PC-9 (cell line): ENCODE measurements at regions not wholly inside any gene's neighbourhood (a gene's known extent, or its start where the extent isn't known, plus 50 kb on each side); places are given as distances from the start of the nearest gene placed in this dataset.
"Not testable (repeated sequence)": the region's sequence is repeated elsewhere in the genome, so short reads cannot be mapped to it uniquely, and the experiment has no call there.

Source experiments
- BruUV-seq: library from RNA; stranded (reverse); fragments of 400-500 nt; replicated peaks from 2 replicates; lab custom pipeline; 2021; lab: Mats Ljungman, UMichigan
- CTCF ChIA-PET: fragments of 300-600 bp; sonication (Branson Sonifier 250); formaldehyde crosslinking; loops from one replicate; lab custom pipeline; 2022; ENCODE audit warnings: antibody characterized with exemption; lab: Charles Lee
- POLR2A ChIA-PET: fragments of 300-600 bp; sonication (Branson Sonifier 250); formaldehyde crosslinking; loops from one replicate; lab custom pipeline; 2022; ENCODE audit warnings: antibody characterized with exemption; ENCODE audit not compliant: unreplicated experiment; lab: Charles Lee
- DNase-seq, 2 experiments: peaks; one replicate each; pipeline versions ENCODE4 v3.0.0 to v3.0.0-alpha.2; 2015 to 2022; ENCODE audit warnings: mixed read lengths in 1 of 2
- H2AFZ ChIP-seq: fragments of 200-600 bp; sonication (generic); 2 replicates; pipeline ENCODE4 v1.8.1; 2017; ENCODE audit warnings: antibody characterized with exemption
- H3F3A ChIP-seq: fragments of 200-600 bp; sonication (generic); 2 replicates; pipeline ENCODE4 v1.8.1; 2017; ENCODE audit warnings: antibody characterized with exemption, mild to moderate bottlenecking, low read depth; ENCODE audit not compliant: insufficient read depth
- H3K27ac ChIP-seq: fragments of 200-600 bp; sonication (generic); 2 replicates; pipeline ENCODE4 v1.6.1; 2016; ENCODE audit warnings: mixed run types
- H3K27me3 ChIP-seq: fragments of 200-600 bp; sonication (generic); 2 replicates; pipeline ENCODE4 v1.6.1; 2016; ENCODE audit warnings: low read depth, mixed run types; ENCODE audit not compliant: insufficient read depth
- H3K36me3 ChIP-seq: fragments of 200-600 bp; sonication (generic); 2 replicates; pipeline ENCODE4 v1.6.1; 2016; ENCODE audit warnings: low read depth, mixed run types
- H3K4me1 ChIP-seq: fragments of 200-600 bp; sonication (generic); replicated peaks from 2 replicates; pipeline ENCODE4 v1.6.1; 2016; ENCODE audit warnings: mixed run types; ENCODE audit not compliant: insufficient read depth
- H3K4me2 ChIP-seq: fragments of 200-600 bp; sonication (generic); 2 replicates; pipeline ENCODE4 v1.6.1; 2017; ENCODE audit warnings: mixed run types
- H3K4me3 ChIP-seq: fragments of 200-600 bp; sonication (generic); 2 replicates; pipeline ENCODE4 v1.6.1; 2016; ENCODE audit warnings: mixed run types
- H3K79me2 ChIP-seq: fragments of 200-600 bp; sonication (generic); 2 replicates; pipeline ENCODE4 v1.6.1; 2017; ENCODE audit warnings: low read depth, mixed run types
- H3K9me2 ChIP-seq: fragments of 200-600 bp; sonication (generic); 2 replicates; pipeline ENCODE4 v1.8.1; 2017; ENCODE audit warnings: mild to moderate bottlenecking; ENCODE audit not compliant: insufficient read depth
- H3K9me3 ChIP-seq: fragments of 200-600 bp; sonication (generic); 2 replicates; pipeline ENCODE4 v1.8.1; 2016; ENCODE audit warnings: low read depth; ENCODE audit not compliant: insufficient read depth
- H4K20me1 ChIP-seq: fragments of 200-600 bp; sonication (generic); 2 replicates; pipeline ENCODE4 v1.8.1; 2017; ENCODE audit not compliant: insufficient read depth
- CTCF ChIP-seq: fragments of 200-600 bp; sonication (generic); conservative IDR thresholded peaks from 2 replicates; pipeline ENCODE4 v1.6.1; 2017; ENCODE audit warnings: mixed run types, antibody characterized with exemption, mild to moderate bottlenecking, moderate library complexity
- EZH2 ChIP-seq: fragments of 200-600 bp; sonication (generic); IDR thresholded peaks from 2 replicates; pipeline ENCODE4 v1.8.0; 2017; ENCODE audit warnings: antibody characterized with exemption, low read depth
- intact Hi-C: fragments of 100-400 bp; cut with micrococcal nuclease; formaldehyde crosslinking; loops from one replicate; pipeline ENCODE4 v1.10.0; 2022; ENCODE audit not compliant: unreplicated experiment

- Histone ChIP-seq H3K36me3 (no peaks in the 10 kb centered on the region), H3K27me3 (no peaks in the 10 kb centered on the region), H3K9me2 (no peaks in the 10 kb centered on the region), H2AFZ (no peak overlapping the region; the same call in 1 of the 2 replicates), H3K27ac (peak overlapping the region; percentile 54; the same call in 1 of the 2 replicates), H3K4me2 (peak overlapping the region; percentile 21), H3K79me2 (no peaks in the 10 kb centered on the region), H3K9me3 (no peaks in the 10 kb centered on the region), H3K4me1 (peaks cover 25% of the 10 kb centered on the region), H3F3A (peaks cover 11% of the 10 kb centered on the region), H4K20me1 (no peaks in the 10 kb centered on the region), H3K4me3 (no peak overlapping the region)
- ChIA-PET POLR2A (no interaction called here), CTCF (interaction anchor here (0.5 to 1.6 kb wide), 3 partner anchors 45 to 195 kb away, joined by 3 to 18 read pairs (median 4); no protein-coding TSS in a partner anchor)
- intact Hi-C loops: loop anchor here (2.0 to 10.0 kb wide), 2 partner anchors 141 to 315 kb away; partner anchors contain the start of genes UGP2 and VPS54
- BruUV-seq: no TSS peak
- TF ChIP-seq CTCF (no peak), EZH2 (no peak)
- DNase-seq: no peak
These were observed 110.7 kb downstream of the MDH1 start for GRCh38 chr2:63699549-63699839.

GRCh38 chr2:63700271-63700670 is 111.5 kb downstream of the MDH1 start:
- CTCF ChIA-PET: interaction anchor here (1.1 kb wide), 1 partner anchor 44 kb away, joined by 4 read pairs; no protein-coding TSS in a partner anchor
- Histone ChIP-seq H3K4me2 (no peak overlapping the region), H3K9me3 (no peaks in the 10 kb centered on the region), H3K9me2 (no peaks in the 10 kb centered on the region), H3K27ac (no peak overlapping the region), H4K20me1 (no peaks in the 10 kb centered on the region), H3K4me3 (no peak overlapping the region), H3K4me1 (peaks cover 25% of the 10 kb centered on the region), H3K36me3 (no peaks in the 10 kb centered on the region), H3K79me2 (no peaks in the 10 kb centered on the region), H2AFZ (no peak overlapping the region), H3F3A (peaks cover 11% of the 10 kb centered on the region), H3K27me3 (no peaks in the 10 kb centered on the region)
- POLR2A ChIA-PET: no interaction called here
- no peak for DNase-seq
- no TSS peak for BruUV-seq
- intact Hi-C loops: no loop called here
- TF ChIP-seq CTCF (no peak), EZH2 (no peak)

- no peak for DNase-seq
- Histone ChIP-seq H3K36me3 (no peaks in the 10 kb centered on the region), H4K20me1 (no peaks in the 10 kb centered on the region), H3K27me3 (no peaks in the 10 kb centered on the region), H3K27ac (no peak overlapping the region), H3F3A (peaks cover 11% of the 10 kb centered on the region), H3K9me2 (no peaks in the 10 kb centered on the region), H3K4me1 (peaks cover 23% of the 10 kb centered on the region), H3K4me2 (no peak overlapping the region), H3K79me2 (no peaks in the 10 kb centered on the region), H3K4me3 (no peak overlapping the region), H2AFZ (no peak overlapping the region; the same call in 1 of the 2 replicates), H3K9me3 (no peaks in the 10 kb centered on the region)
- TF ChIP-seq CTCF: no peak
- no peak for TF ChIP-seq EZH2
- ChIA-PET CTCF (no interaction called here), POLR2A (interaction anchor here (0.7 kb wide), 1 partner anchor 160 kb away, joined by 7 read pairs; no protein-coding TSS in a partner anchor)
- intact Hi-C loops: no loop called here
- BruUV-seq: no TSS peak
These were observed 112.6 kb downstream of the MDH1 start for GRCh38 chr2:63701406-63701805.

DNA sequence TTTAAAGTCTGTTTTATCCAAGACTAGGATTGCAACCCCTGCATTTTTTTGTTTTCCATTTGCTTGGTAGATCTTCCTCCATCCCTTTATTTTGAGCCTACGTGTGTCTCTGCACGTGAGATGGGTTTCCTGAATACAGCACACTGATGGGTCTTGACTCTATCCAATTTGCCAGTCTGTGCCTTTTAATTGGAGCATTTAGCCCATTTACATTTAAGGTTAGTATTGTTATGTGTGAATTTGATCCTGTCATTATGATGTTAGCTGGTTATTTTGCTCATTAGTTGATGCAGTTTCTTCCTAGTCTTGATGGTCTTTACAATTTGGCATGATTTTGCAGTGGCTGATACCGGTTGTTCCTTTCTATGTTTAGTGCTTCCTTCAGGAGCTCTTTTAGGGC is 117.3 kb downstream of the MDH1 start:
- intact Hi-C loops, H3K79me2 ChIP-seq, H3K4me3 ChIP-seq, H3K4me1 ChIP-seq, H3K27me3 ChIP-seq, DNase-seq, BruUV-seq, H3K36me3 ChIP-seq, H3K9me3 ChIP-seq, H2AFZ ChIP-seq, H3K27ac ChIP-seq, H3K4me2 ChIP-seq, H3K9me2 ChIP-seq, H3F3A ChIP-seq, H4K20me1 ChIP-seq, POLR2A ChIA-PET: not testable (repeated sequence)
- CTCF ChIA-PET: interaction anchor here (0.6 to 0.7 kb wide), 2 partner anchors 18 to 733 kb away, joined by 3 read pairs; no protein-coding TSS in a partner anchor
